WTC11 (cell line): ENCODE measurements at regions not wholly inside any gene's neighbourhood (a gene's known extent, or its start where the extent isn't known, plus 50 kb on each side); places are given as distances from the start of the nearest gene placed in this dataset.
"Not testable (repeated sequence)": the region's sequence is repeated elsewhere in the genome, so short reads cannot be mapped to it uniquely, and the experiment has no call there.

Source experiments
- ATAC-seq: fragments of 200-7000 bp; cut with Tn5 transposase; 2 replicates; pipeline ENCODE4 v1.10.0; 2021; ENCODE audit warnings: mild to moderate bottlenecking, moderate library complexity
- CTCF ChIA-PET: fragments of 300-600 bp; sonication (Branson Sonifier 250); formaldehyde crosslinking; loops from one replicate; lab custom pipeline; 2021; ENCODE audit warnings: antibody characterized with exemption; lab: Charles Lee
- POLR2A ChIA-PET: fragments of 350-600 bp; sonication (Branson Sonifier 250); formaldehyde crosslinking; loops from one replicate; lab custom pipeline; 2021; ENCODE audit warnings: antibody characterized with exemption; lab: Charles Lee
- DNase-seq: peaks from one replicate; pipeline ENCODE4 v3.0.0; 2021; ENCODE audit warnings: low spot score
- H3K27ac Mint-ChIP-seq: 2 replicates; pipeline ENCODE4 v1.8.0; 2021; ENCODE audit warnings: mixed read lengths
- H3K27me3 Mint-ChIP-seq: 2 replicates; pipeline ENCODE4 v1.8.0; 2021; ENCODE audit warnings: low read depth, mild to moderate bottlenecking, moderate library complexity, mixed read lengths
- H3K36me3 Mint-ChIP-seq: 2 replicates; pipeline ENCODE4 v1.8.0; 2021; ENCODE audit warnings: mixed read lengths
- H3K4me1 Mint-ChIP-seq: 2 replicates; pipeline ENCODE4 v1.8.0; 2022; ENCODE audit warnings: mixed read lengths
- H3K4me3 Mint-ChIP-seq: 2 replicates; pipeline ENCODE4 v1.8.0; 2021; ENCODE audit warnings: mild to moderate bottlenecking, moderate library complexity, mixed read lengths
- H3K9me3 Mint-ChIP-seq: 2 replicates; pipeline ENCODE4 v1.8.0; 2021; ENCODE audit warnings: mixed read lengths
- CREB1 ChIP-seq: sonication (generic); formaldehyde crosslinking; IDR thresholded peaks from 2 replicates; pipeline ENCODE4 v1.8.0; 2023; ENCODE audit warnings: mild to moderate bottlenecking, missing genetic modification reagents
- ETV6 ChIP-seq: sonication (generic); formaldehyde crosslinking; IDR thresholded peaks from 2 replicates; pipeline ENCODE4 v1.8.1; 2022; ENCODE audit warnings: mild to moderate bottlenecking, missing genetic modification reagents
- GTF2I ChIP-seq: fragments of 250-450 bp; sonication (Bioruptor Pico); conservative IDR thresholded peaks from 2 replicates; pipeline ENCODE4 v1.4.0; 2021; ENCODE audit warnings: mild to moderate bottlenecking
- MXD4 ChIP-seq: fragments of 250-450 bp; sonication (Bioruptor Pico); IDR thresholded peaks from 2 replicates; pipeline ENCODE4 v1.8.0; 2021; ENCODE audit warnings: mild to moderate bottlenecking, moderate library complexity, borderline replicate concordance
- NFE2L1 ChIP-seq: sonication (generic); formaldehyde crosslinking; IDR thresholded peaks from 2 replicates; pipeline ENCODE4 v1.8.1; 2023; ENCODE audit warnings: missing genetic modification reagents
- RELA ChIP-seq: sonication (generic); formaldehyde crosslinking; IDR thresholded peaks from 2 replicates; pipeline ENCODE4 v1.8.1; 2022; ENCODE audit warnings: missing genetic modification reagents, mild to moderate bottlenecking, borderline replicate concordance
- TEAD1 ChIP-seq: sonication (generic); formaldehyde crosslinking; IDR thresholded peaks from 2 replicates; pipeline ENCODE4 v1.8.0; 2022; ENCODE audit warnings: mild to moderate bottlenecking, missing genetic modification reagents
- TEAD4 ChIP-seq: sonication (generic); formaldehyde crosslinking; IDR thresholded peaks from 2 replicates; pipeline ENCODE4 v1.8.0; 2022; ENCODE audit warnings: mild to moderate bottlenecking, missing genetic modification reagents
- ZNF317 ChIP-seq: sonication (generic); formaldehyde crosslinking; IDR thresholded peaks from 2 replicates; pipeline ENCODE4 v1.8.1; 2023; ENCODE audit warnings: low read depth, mild to moderate bottlenecking, moderate library complexity, missing genetic modification reagents, borderline replicate concordance
- ZNF423 ChIP-seq: fragments of 250-450 bp; sonication (Bioruptor Pico); IDR thresholded peaks from 2 replicates; pipeline ENCODE4 v2.1.2; 2022; ENCODE audit warnings: mild to moderate bottlenecking, moderate library complexity
- ZNF532 ChIP-seq: fragments of 250-450 bp; sonication (Bioruptor Pico); IDR thresholded peaks from 2 replicates; pipeline ENCODE4 v1.9.0; 2021; ENCODE audit warnings: mild to moderate bottlenecking, borderline replicate concordance
- TF ChIP-seq, protein P1 (sequence below): sonication (generic); formaldehyde crosslinking; IDR thresholded peaks from 2 replicates; pipeline ENCODE4 v1.8.1; 2023; ENCODE audit warnings: mild to moderate bottlenecking, missing genetic modification reagents
- TF ChIP-seq, protein P2 (sequence below): fragments of 250-450 bp; sonication (Bioruptor Pico); IDR thresholded peaks from 2 replicates; pipeline ENCODE4 v1.9.0; 2021; ENCODE audit warnings: mild to moderate bottlenecking
- TF ChIP-seq, protein P3 (sequence below): sonication (generic); formaldehyde crosslinking; IDR thresholded peaks from 2 replicates; pipeline ENCODE4 v1.8.0; 2023; ENCODE audit warnings: missing genetic modification reagents

DNA sequence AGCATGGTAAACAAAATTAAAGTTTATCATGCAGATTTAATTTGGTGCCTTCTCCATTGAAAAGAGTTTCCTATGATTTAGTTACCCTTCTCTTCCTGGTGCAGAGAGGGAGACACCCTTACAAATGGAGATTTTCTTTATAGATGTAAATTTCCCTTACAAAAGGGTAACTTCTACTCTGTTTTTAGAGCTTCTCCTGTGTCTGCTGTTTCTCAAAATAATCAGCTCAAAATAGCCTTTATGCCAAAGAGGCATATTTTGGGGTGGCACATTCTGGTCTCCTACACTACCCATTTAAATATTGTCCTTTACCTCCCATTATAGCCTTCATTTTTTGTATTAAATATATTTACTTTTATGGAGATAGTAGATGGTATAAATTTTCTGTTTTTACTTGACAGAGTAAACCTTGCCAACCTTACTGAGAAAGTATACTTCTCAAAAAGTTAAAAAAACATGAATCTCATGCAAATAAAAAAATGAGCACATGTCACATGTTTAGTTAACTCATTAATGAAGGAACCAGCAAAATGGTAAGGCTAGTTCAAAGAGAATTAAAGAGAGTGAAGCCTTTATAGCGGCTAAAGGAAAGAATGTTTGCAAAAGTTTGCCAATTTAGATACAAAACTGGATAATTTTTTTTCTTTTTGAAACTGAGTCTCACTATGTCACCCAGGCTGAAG is 83.3 kb upstream of the MSH6 start:
- peaks cover 31% of the 10 kb centered on the region for H3K9me3 Mint-ChIP-seq
- H3K4me1 Mint-ChIP-seq, result peaks cover 66% of the 10 kb centered on the region
- H3K27me3 Mint-ChIP-seq, result no peaks in the 10 kb centered on the region
- no peak for ATAC-seq
- H3K4me3 Mint-ChIP-seq, result no peak overlapping the region
- peaks cover 36% of the 10 kb centered on the region for H3K36me3 Mint-ChIP-seq
- DNase-seq, result no peak
- H3K27ac Mint-ChIP-seq, result peak overlapping the region; percentile 96
- POLR2A ChIA-PET, result interaction anchor here (1.0 kb wide), 1 partner anchor 32 kb away, joined by 3 read pairs; no protein-coding TSS in a partner anchor
- TF ChIP-seq ZNF317 (0 out of 2 replicates have a peak, but pooled peaks have one; percentile 16), GTF2I (CRISPR knock-in tag) (peak; percentile 83), RELA (CRISPR knock-in tag) (no peak), MXD4 (CRISPR knock-in tag) (peak; percentile 67; the same call in 1 of the 2 replicates), CREB1 (no peak), ZNF423 (no peak), NFE2L1 (no peak)
- TF ChIP-seq, protein P1, sequence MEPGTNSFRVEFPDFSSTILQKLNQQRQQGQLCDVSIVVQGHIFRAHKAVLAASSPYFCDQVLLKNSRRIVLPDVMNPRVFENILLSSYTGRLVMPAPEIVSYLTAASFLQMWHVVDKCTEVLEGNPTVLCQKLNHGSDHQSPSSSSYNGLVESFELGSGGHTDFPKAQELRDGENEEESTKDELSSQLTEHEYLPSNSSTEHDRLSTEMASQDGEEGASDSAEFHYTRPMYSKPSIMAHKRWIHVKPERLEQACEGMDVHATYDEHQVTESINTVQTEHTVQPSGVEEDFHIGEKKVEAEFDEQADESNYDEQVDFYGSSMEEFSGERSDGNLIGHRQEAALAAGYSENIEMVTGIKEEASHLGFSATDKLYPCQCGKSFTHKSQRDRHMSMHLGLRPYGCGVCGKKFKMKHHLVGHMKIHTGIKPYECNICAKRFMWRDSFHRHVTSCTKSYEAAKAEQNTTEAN (CRISPR knock-in tag), result no peak
- TF ChIP-seq, protein P2, sequence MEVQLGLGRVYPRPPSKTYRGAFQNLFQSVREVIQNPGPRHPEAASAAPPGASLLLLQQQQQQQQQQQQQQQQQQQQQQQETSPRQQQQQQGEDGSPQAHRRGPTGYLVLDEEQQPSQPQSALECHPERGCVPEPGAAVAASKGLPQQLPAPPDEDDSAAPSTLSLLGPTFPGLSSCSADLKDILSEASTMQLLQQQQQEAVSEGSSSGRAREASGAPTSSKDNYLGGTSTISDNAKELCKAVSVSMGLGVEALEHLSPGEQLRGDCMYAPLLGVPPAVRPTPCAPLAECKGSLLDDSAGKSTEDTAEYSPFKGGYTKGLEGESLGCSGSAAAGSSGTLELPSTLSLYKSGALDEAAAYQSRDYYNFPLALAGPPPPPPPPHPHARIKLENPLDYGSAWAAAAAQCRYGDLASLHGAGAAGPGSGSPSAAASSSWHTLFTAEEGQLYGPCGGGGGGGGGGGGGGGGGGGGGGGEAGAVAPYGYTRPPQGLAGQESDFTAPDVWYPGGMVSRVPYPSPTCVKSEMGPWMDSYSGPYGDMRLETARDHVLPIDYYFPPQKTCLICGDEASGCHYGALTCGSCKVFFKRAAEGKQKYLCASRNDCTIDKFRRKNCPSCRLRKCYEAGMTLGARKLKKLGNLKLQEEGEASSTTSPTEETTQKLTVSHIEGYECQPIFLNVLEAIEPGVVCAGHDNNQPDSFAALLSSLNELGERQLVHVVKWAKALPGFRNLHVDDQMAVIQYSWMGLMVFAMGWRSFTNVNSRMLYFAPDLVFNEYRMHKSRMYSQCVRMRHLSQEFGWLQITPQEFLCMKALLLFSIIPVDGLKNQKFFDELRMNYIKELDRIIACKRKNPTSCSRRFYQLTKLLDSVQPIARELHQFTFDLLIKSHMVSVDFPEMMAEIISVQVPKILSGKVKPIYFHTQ (CRISPR knock-in tag), result no peak
- CTCF ChIA-PET, result interaction anchor here (0.6 to 1.5 kb wide), 2 partner anchors 45 to 60 kb away, joined by 4 to 5 read pairs; no protein-coding TSS in a partner anchor

DNA sequence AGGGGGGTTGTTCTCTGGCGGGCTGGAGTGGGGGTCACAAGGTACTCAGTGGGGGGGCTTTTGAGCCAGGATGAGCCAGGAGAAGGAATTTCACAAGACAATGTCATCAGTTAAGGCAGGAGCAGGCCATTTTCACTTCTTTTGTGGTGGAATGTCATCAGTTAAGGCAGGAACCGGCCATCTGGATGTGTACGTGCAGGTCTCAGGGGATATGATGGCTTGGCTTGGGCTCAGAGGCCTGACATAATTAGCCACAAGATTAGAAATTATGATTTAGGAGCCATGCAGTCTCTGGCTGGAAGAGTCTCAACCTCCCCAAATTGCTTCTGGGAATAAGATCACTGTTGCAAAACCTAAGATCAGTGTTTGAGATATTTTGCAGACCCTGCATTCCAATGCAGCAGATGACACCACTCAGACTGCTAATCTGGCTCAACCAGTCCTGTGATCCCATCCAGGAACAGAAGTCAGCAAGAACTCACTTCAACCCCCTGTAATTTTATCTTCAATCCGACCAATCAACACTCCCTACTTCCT is 84.4 kb upstream of the MSH6 start:
- DNase-seq, H3K27me3 Mint-ChIP-seq, H3K4me3 Mint-ChIP-seq, CTCF ChIA-PET: not testable (repeated sequence)
- peak; percentile 10; the same call in 1 of the 2 replicates for ATAC-seq
- POLR2A ChIA-PET, result interaction anchor here (1.0 kb wide), 1 partner anchor 30 kb away, joined by 3 read pairs; no protein-coding TSS in a partner anchor
- Mint-ChIP-seq H3K4me1 (peaks cover 72% of the 10 kb centered on the region), H3K36me3 (peaks cover 32% of the 10 kb centered on the region), H3K9me3 (peaks cover 27% of the 10 kb centered on the region), H3K27ac (peak overlapping the region; percentile 96)
- TF ChIP-seq TEAD4 (CRISPR knock-in tag), result 0 out of 2 replicates have a peak, but pooled peaks have one; percentile 33
- TF ChIP-seq, protein P3, sequence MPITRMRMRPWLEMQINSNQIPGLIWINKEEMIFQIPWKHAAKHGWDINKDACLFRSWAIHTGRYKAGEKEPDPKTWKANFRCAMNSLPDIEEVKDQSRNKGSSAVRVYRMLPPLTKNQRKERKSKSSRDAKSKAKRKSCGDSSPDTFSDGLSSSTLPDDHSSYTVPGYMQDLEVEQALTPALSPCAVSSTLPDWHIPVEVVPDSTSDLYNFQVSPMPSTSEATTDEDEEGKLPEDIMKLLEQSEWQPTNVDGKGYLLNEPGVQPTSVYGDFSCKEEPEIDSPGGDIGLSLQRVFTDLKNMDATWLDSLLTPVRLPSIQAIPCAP (CRISPR knock-in tag), result peak; percentile 67; the same call in 1 of the 2 replicates
- TF ChIP-seq TEAD1, result peak; percentile 90; the same call in 1 of the 2 replicates
- peak; percentile 69; the same call in 1 of the 2 replicates for TF ChIP-seq ZNF532 (CRISPR knock-in tag)
- TF ChIP-seq ETV6 (CRISPR knock-in tag), result 0 out of 2 replicates have a peak, but pooled peaks have one; percentile 38
